ENCODE measurements at regions not wholly inside any gene's neighbourhood (a gene's known extent, or its start where the extent isn't known, plus 50 kb on each side); places are given as distances from the start of the nearest gene placed in this dataset.

- TF ChIP-seq, protein P1, sequence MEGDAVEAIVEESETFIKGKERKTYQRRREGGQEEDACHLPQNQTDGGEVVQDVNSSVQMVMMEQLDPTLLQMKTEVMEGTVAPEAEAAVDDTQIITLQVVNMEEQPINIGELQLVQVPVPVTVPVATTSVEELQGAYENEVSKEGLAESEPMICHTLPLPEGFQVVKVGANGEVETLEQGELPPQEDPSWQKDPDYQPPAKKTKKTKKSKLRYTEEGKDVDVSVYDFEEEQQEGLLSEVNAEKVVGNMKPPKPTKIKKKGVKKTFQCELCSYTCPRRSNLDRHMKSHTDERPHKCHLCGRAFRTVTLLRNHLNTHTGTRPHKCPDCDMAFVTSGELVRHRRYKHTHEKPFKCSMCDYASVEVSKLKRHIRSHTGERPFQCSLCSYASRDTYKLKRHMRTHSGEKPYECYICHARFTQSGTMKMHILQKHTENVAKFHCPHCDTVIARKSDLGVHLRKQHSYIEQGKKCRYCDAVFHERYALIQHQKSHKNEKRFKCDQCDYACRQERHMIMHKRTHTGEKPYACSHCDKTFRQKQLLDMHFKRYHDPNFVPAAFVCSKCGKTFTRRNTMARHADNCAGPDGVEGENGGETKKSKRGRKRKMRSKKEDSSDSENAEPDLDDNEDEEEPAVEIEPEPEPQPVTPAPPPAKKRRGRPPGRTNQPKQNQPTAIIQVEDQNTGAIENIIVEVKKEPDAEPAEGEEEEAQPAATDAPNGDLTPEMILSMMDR (IDR thresholded peaks at IDR 0.05; ENCODE audit: insufficient read depth, low read length, missing control alignments), result no peak
- POLR2A ChIA-PET, result no interaction called here
- H3K4me3 ChIP-seq (ENCODE audit: low read depth, low read length), result no peak overlapping the region
- CTCF ChIA-PET, result no interaction called here
- no peak for DNase-seq (ENCODE audit: low read depth, low spot score)
These were observed 452.9 kb upstream of the AKR1E2 start for GRCh38 chr10:4373098-4373497.

DNA sequence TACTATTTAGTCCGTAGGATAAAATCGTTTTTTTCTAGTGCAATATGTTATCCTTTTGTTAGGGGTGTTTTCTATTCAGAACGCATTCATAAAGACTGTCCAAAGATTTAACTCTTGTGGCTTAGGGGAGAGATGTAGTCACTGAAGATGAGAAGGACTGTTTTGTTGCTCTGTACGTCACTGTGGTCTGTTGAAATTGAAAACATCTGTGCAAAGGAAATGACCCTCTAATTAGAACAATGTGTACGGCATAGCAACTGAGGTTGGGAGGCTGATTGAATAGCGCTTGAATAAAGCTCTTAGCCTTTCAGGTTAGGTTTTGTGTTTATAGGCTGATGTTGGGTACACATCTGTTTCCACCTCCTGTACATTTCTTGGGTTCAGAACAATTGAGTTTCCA is 453.4 kb upstream of the AKR1E2 start:
- ChIA-PET POLR2A (no interaction called here), CTCF (no interaction called here)
- no peak overlapping the region for H3K4me3 ChIP-seq (ENCODE audit: low read depth, low read length)
- TF ChIP-seq, protein P1 (IDR thresholded peaks at IDR 0.05; ENCODE audit: insufficient read depth, low read length, missing control alignments), result no peak
- DNase-seq (ENCODE audit: low read depth, low spot score), result peak; percentile 91

DNA sequence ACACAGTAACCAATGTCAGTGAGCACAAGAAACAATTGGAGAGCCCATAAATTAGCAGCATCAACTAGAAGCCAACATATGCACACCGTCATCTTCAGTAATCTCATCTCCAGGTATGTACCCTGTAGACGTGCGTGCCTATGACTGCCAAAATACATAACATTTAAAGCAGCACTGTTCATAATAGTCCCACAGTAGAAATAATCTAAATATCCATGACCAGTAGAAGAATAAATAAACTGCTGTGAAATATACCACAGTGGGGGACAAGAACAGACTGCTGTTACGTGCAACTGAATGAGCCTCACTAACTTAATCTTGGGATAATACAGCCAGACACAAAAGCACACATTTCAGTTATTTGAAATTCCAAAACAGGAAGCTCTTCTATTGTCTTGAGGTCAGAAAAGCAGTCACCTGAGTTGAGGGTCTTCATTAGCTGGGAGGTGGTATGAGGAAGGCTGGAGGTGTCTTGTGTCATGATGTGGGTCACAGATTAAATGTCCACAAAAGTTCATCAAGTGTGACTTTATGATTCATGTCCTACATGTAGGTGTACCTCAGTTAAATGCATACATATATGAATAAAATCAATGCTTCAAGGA is 454.2 kb upstream of the AKR1E2 start:
- ChIA-PET POLR2A (no interaction called here), CTCF (no interaction called here)
- no peak overlapping the region for H3K4me3 ChIP-seq (ENCODE audit: low read depth, low read length)
- no peak for DNase-seq (ENCODE audit: low read depth, low spot score)
- TF ChIP-seq, protein P1 (IDR thresholded peaks at IDR 0.05; ENCODE audit: insufficient read depth, low read length, missing control alignments), result no peak

DNA sequence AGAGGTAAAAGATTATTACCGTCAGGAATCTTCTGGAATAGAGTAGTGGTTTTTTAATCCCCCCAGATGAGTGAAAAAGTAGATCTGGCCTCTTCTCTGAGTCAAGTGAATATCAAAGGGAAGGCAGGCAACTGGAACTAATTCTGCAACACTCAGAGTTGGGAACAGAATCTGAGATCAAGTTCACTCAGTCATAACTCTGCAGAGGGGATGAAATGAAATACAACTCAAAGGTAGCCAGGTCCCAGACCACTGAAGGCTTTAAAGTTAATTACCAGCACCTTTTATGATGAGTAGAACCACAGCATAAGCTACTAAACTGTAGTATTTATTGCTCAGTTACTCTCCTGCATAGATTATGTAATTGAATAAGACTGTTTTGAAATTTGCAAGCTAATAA is 455.6 kb upstream of the AKR1E2 start:
- POLR2A ChIA-PET, result no interaction called here
- no peak for DNase-seq (ENCODE audit: low read depth, low spot score)
- CTCF ChIA-PET, result no interaction called here
- TF ChIP-seq, protein P1 (IDR thresholded peaks at IDR 0.05; ENCODE audit: insufficient read depth, low read length, missing control alignments), result no peak
- no peak overlapping the region for H3K4me3 ChIP-seq (ENCODE audit: low read depth, low read length)

DNA sequence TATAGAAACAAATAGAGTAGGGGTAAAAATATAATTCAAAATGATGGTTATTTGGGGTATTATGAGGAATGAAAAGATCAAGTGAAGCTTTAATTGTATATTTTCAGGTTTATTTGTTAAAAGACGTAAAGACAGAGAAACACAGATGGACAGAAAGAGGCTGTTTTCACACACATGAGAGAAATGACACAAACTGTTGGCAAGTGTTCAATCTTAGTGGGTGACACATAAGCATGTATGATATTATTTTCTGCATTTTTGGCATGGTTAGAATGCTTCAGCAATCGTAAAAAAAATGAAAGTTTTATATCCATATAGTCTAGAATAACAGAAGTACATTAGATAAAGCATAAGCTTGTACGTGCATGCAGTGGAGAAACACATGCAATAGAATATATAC is 464.4 kb upstream of the AKR1E2 start:
- TF ChIP-seq, protein P1 (IDR thresholded peaks at IDR 0.05; ENCODE audit: insufficient read depth, low read length, missing control alignments), result no peak
- H3K4me3 ChIP-seq (ENCODE audit: low read depth, low read length), result no peak overlapping the region
- no peak for DNase-seq (ENCODE audit: low read depth, low spot score)
- CTCF ChIA-PET, result no interaction called here
- POLR2A ChIA-PET, result no interaction called here

GRCh38 chr10:4359003-4359402 is 467.0 kb upstream of the AKR1E2 start:
- no peak for DNase-seq (ENCODE audit: low read depth, low spot score)
- TF ChIP-seq, protein P1 (IDR thresholded peaks at IDR 0.05; ENCODE audit: insufficient read depth, low read length, missing control alignments), result no peak
- H3K4me3 ChIP-seq (ENCODE audit: low read depth, low read length), result no peak overlapping the region
- CTCF ChIA-PET, result interaction anchor here (1.4 to 1.5 kb wide), 2 partner anchors 8 to 408 kb away, joined by 3 to 4 read pairs; no protein-coding TSS in a partner anchor
- POLR2A ChIA-PET, result no interaction called here

Data from AG04449 (cell line).